ENCODE measurements at regions not wholly inside any gene's neighbourhood (a gene's known extent, or its start where the extent isn't known, plus 50 kb on each side); places are given as distances from the start of the nearest gene placed in this dataset.

DNA sequence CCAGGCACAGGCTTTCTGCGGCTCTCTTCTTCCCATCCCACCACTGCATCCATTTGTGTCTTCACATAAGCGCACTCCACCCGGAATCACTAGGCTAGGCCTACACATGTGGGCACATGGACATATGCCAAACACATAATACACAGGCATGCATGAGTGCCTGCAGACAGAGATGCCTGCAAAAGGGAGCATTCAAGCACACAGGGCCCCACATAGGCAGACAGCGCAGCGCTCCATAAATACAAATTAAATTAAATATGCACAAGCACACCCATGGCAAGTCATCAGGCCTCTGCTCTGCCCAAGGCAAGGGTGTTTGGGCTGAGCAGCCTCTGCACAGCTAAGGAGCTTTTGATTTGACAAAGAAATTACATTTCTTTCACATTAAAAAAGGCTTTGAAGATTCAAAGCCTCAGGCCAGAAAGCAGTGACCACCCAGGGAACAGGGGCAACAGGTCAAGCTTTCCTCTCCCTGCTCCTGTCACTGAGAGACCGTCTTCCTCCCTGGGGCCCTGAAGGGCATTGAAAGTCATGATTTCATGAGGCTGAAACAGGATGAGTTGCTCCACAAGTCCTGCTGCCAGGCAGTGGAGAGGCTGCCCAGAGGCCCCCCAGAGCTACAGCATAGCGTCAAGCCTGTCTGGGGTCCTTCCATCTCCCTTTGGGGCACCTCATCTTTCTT, 134.2 kb upstream of the LRFN2 start (continued):
- TF ChIP-seq ZNF764 (CRISPR knock-in tag; IDR thresholded peaks at IDR 0.05; ENCODE audit: low read depth): no peak
- no peak for TF ChIP-seq RBM22 (IDR thresholded peaks at IDR 0.05; ENCODE audit: low read depth, low read length, poor library complexity, severe bottlenecking)
- TF ChIP-seq NFATC3 (IDR thresholded peaks at IDR 0.05): no peak
- TF ChIP-seq CGGBP1 (CRISPR knock-in tag; IDR thresholded peaks at IDR 0.05): no peak
- TF ChIP-seq MEF2D (tag; conservative IDR thresholded peaks at IDR 0.05; ENCODE audit: low read depth): no peak
- TF ChIP-seq PTRF (tag; IDR thresholded peaks at IDR 0.05): no peak
- no peak for TF ChIP-seq ZNF174 (CRISPR knock-in tag; IDR thresholded peaks at IDR 0.05)

DNA sequence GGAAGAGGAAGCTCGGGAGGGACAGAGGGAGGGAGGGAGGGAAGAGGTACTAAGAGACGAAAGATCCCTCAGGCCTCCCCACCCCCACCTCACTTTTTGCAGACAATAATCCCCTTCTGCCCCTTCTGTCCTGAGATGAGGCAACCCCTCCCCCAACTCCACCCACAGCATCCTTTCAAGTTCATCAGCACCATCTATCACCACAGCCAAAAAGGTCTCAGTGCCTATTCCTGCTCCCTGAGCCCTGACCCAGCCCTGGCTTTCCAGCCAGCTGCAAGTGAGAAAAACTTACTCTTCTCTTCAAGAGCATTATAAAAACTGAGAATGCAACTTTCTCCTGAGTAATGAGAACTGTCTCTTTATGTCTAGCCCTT, 133.2 kb upstream of the LRFN2 start:
- FAIRE-seq (no peak), ATAC-seq (no peak), DNase-seq (ENCODE audit: extremely low read depth in 1 of 4, low spot score in 3 of 4) (no peak)
- H3K27ac ChIP-seq (ENCODE audit: extremely low read depth, low read depth, low read length): no peak overlapping the region
- H3K9me1 ChIP-seq (ENCODE audit: control insufficient read depth, insufficient read depth, low read length): no peaks in the 10 kb centered on the region
- CTCF ChIA-PET (ENCODE audit: low intra/inter-chr PET ratio): no interaction called here
- WGBS (ENCODE audit: insufficient coverage, low coverage, missing lambda C conversion rate): no CpG with 5 or more reads among the region's 2 CpGs
- no peak overlapping the region for H3K4me2 ChIP-seq (ENCODE audit: insufficient read depth, low read length)
- H3K27me3 ChIP-seq (ENCODE audit: control insufficient read depth in 2 of 2, insufficient read depth in 2 of 2, low read length in 2 of 2): no peaks in the 10 kb centered on the region
- peak overlapping the region; percentile 85 for H2AFZ ChIP-seq (ENCODE audit: low read depth, low read length)
- H3K36me3 ChIP-seq (ENCODE audit: control insufficient read depth, insufficient read depth, low read length): no peaks in the 10 kb centered on the region
- in situ Hi-C loops (cut with MboI) (no loop called here), intact Hi-C loops (cut with micrococcal nuclease) (no loop called here)
- no peaks in the 10 kb centered on the region for H3K9me3 ChIP-seq (replicated peaks; ENCODE audit: control insufficient read depth, insufficient read depth, low read depth, low read length)
- H3K9ac ChIP-seq (ENCODE audit: insufficient read depth in 1 of 2, low read depth in 2 of 2, low read length in 2 of 2): no peak overlapping the region; a peak in 1 of 4 replicates
- no peak overlapping the region for H3K4me3 ChIP-seq
- no peaks in the 10 kb centered on the region for H3K79me2 ChIP-seq (ENCODE audit: control insufficient read depth, insufficient read depth, low read length)
- BruUV-seq (replicated peaks): no TSS peak
- POLR2A ChIA-PET: interaction anchor here (0.6 to 1.5 kb wide), 3 partner anchors 10 to 737 kb away, joined by 3 to 4 read pairs (median 4); no protein-coding TSS in a partner anchor
- no peaks in the 10 kb centered on the region for H4K20me1 ChIP-seq (replicated peaks; ENCODE audit: control insufficient read depth, insufficient read depth, low read length)
- H3K4me1 ChIP-seq (replicated peaks in 1 of 2; ENCODE audit: control insufficient read depth in 2 of 2, insufficient read depth in 2 of 2, low read length in 2 of 2): peaks cover 16 to 25% of the 10 kb centered on the region in 2 experiments; a peak in 4 of 5 replicates
- no peak for TF ChIP-seq MTF1 (CRISPR knock-in tag; IDR thresholded peaks at IDR 0.05; ENCODE audit: borderline replicate concordance)
- no peak for TF ChIP-seq SAP30 (IDR thresholded peaks at IDR 0.05; ENCODE audit: borderline replicate concordance, insufficient read depth, low read depth, low read length, poor library complexity, severe bottlenecking)
- TF ChIP-seq, protein P1, sequence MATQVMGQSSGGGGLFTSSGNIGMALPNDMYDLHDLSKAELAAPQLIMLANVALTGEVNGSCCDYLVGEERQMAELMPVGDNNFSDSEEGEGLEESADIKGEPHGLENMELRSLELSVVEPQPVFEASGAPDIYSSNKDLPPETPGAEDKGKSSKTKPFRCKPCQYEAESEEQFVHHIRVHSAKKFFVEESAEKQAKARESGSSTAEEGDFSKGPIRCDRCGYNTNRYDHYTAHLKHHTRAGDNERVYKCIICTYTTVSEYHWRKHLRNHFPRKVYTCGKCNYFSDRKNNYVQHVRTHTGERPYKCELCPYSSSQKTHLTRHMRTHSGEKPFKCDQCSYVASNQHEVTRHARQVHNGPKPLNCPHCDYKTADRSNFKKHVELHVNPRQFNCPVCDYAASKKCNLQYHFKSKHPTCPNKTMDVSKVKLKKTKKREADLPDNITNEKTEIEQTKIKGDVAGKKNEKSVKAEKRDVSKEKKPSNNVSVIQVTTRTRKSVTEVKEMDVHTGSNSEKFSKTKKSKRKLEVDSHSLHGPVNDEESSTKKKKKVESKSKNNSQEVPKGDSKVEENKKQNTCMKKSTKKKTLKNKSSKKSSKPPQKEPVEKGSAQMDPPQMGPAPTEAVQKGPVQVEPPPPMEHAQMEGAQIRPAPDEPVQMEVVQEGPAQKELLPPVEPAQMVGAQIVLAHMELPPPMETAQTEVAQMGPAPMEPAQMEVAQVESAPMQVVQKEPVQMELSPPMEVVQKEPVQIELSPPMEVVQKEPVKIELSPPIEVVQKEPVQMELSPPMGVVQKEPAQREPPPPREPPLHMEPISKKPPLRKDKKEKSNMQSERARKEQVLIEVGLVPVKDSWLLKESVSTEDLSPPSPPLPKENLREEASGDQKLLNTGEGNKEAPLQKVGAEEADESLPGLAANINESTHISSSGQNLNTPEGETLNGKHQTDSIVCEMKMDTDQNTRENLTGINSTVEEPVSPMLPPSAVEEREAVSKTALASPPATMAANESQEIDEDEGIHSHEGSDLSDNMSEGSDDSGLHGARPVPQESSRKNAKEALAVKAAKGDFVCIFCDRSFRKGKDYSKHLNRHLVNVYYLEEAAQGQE (IDR thresholded peaks at IDR 0.05; ENCODE audit: borderline replicate concordance): no peak
- TF ChIP-seq, protein P1 (CRISPR knock-in tag; IDR thresholded peaks at IDR 0.05; ENCODE audit: low read depth): no peak
- no peak for TF ChIP-seq ZNF184 (CRISPR knock-in tag; IDR thresholded peaks at IDR 0.05)
- TF ChIP-seq HNRNPLL (IDR thresholded peaks at IDR 0.05; ENCODE audit: low read depth, low read length, poor library complexity, severe bottlenecking): no peak
- no peak for TF ChIP-seq ERF (CRISPR knock-in tag; IDR thresholded peaks at IDR 0.05)
